ENCODE measurements at regions not wholly inside any gene's neighbourhood (a gene's known extent, or its start where the extent isn't known, plus 50 kb on each side); places are given as distances from the start of the nearest gene placed in this dataset.
"Not testable (repeated sequence)": the region's sequence is repeated elsewhere in the genome, so short reads cannot be mapped to it uniquely, and the experiment has no call there.

DNA sequence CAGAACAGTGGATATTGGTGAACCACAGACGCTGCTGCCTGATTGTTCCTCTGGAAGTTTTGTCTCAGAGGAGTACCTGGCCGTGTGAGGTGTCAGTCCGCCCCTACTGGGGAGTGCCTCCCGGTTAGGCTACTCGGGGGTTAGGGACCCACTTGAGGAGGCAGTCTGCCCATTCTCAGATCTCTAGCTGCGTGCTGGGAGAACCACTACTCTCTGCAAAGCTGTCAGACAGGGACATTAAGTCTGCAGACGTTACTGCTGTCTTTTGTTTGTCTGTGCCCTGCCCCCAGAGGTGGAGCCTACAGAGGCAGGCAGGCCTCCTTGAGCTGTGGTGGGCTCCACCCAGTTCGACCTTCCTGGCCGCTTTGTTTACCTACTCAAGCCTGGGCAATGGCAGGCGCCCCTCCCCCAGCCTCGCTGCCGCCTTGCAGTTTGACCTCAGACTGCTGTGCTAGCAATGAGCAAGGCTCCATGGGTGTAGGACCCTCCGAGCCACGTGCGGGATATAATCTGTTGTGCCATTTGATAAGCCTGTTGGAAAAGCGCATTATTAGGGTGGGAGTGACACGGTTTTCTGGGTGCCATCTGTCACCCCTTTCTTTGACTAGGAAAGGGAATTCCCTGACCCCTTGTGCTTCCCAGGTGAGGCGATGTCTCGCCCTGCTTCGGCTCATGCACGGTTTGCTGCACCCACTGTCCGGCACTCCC lies 65.1 kb upstream of the ZNF717 start:
- not testable (repeated sequence) for TF ChIP-seq EP300 (IDR thresholded peaks at IDR 0.05; ENCODE audit: low read depth)
- TF ChIP-seq, protein P1, sequence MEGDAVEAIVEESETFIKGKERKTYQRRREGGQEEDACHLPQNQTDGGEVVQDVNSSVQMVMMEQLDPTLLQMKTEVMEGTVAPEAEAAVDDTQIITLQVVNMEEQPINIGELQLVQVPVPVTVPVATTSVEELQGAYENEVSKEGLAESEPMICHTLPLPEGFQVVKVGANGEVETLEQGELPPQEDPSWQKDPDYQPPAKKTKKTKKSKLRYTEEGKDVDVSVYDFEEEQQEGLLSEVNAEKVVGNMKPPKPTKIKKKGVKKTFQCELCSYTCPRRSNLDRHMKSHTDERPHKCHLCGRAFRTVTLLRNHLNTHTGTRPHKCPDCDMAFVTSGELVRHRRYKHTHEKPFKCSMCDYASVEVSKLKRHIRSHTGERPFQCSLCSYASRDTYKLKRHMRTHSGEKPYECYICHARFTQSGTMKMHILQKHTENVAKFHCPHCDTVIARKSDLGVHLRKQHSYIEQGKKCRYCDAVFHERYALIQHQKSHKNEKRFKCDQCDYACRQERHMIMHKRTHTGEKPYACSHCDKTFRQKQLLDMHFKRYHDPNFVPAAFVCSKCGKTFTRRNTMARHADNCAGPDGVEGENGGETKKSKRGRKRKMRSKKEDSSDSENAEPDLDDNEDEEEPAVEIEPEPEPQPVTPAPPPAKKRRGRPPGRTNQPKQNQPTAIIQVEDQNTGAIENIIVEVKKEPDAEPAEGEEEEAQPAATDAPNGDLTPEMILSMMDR (IDR thresholded peaks at IDR 0.05), result not testable (repeated sequence)

Data from transverse colon (tissue), 3 donors.